Breast epithelium (tissue), 4 donors: ENCODE measurements at regions not wholly inside any gene's neighbourhood (a gene's known extent, or its start where the extent isn't known, plus 50 kb on each side); places are given as distances from the start of the nearest gene placed in this dataset.
A peak's percentile ranks its signal among the peaks of the same experiment; 100 is the strongest.

Source experiments
- DNase-seq, 2 donors: peaks; one replicate each; pipeline ENCODE4 v3.0.0-alpha.2; 2019; ENCODE audit warnings: low spot score in 2 of 2
- H3K27ac ChIP-seq, 2 donors: fragments of 200-600 bp; sonication (generic) in 1 of 2; one replicate each; pipeline ENCODE4 v1.5.1; 2016 to 2019; ENCODE audit warnings: mild to moderate bottlenecking in 1 of 2
- H3K27me3 ChIP-seq, 2 donors: fragments of 200-600 bp; sonication (generic) in 1 of 2; one replicate each; pipeline versions ENCODE4 v1.5.1 to v1.6.0; 2017 to 2019; ENCODE audit warnings: control low read depth in 1 of 2, mild to moderate bottlenecking in 1 of 2
- H3K36me3 ChIP-seq: fragments of 200-600 bp; one replicate; pipeline ENCODE4 v1.5.1; 2019
- H3K4me1 ChIP-seq, 2 donors: fragments of 200-600 bp; sonication (generic); one replicate each; pipeline ENCODE4 v1.5.1; 2016 to 2019; ENCODE audit warnings: control low read depth in 1 of 2
- H3K4me3 ChIP-seq, 3 donors: fragments of 200-600 bp; sonication (generic); 1 replicate in 2 of 3; 2 replicates in 1 of 3; pipeline ENCODE4 v1.5.1; 2016 to 2019; ENCODE audit warnings: mild to moderate bottlenecking in 3 of 3, moderate library complexity in 2 of 3
- H3K9me3 ChIP-seq, 2 donors: fragments of 200-600 bp; sonication (generic) in 1 of 2; one replicate each; pipeline ENCODE4 v1.5.1; 2016 to 2019; ENCODE audit warnings: control low read depth in 1 of 2
- CTCF ChIP-seq, 3 donors: fragments of 450-650 bp; IDR thresholded peaks; one replicate each; pipeline ENCODE4 v1.5.1; 2016 to 2017; ENCODE audit warnings: antibody characterized with exemption in 3 of 3, mild to moderate bottlenecking in 3 of 3, moderate library complexity in 3 of 3
- POLR2A ChIP-seq: fragments of 450-650 bp; IDR thresholded peaks from one replicate; pipeline ENCODE4 v1.6.1; 2016; ENCODE audit warnings: antibody characterized with exemption, mild to moderate bottlenecking, moderate library complexity
- POLR2AphosphoS5 ChIP-seq, 3 donors: sonication (generic); formaldehyde crosslinking; IDR thresholded peaks; one replicate each; pipeline ENCODE4 v1.6.1; 2017; ENCODE audit warnings: antibody characterized with exemption in 3 of 3
- intact Hi-C: fragments of 100-400 bp; cut with DNase I; formaldehyde crosslinking; loops from one replicate; pipeline ENCODE4 v1.15.1; 2023; ENCODE audit warnings: low total_unique reads

DNA sequence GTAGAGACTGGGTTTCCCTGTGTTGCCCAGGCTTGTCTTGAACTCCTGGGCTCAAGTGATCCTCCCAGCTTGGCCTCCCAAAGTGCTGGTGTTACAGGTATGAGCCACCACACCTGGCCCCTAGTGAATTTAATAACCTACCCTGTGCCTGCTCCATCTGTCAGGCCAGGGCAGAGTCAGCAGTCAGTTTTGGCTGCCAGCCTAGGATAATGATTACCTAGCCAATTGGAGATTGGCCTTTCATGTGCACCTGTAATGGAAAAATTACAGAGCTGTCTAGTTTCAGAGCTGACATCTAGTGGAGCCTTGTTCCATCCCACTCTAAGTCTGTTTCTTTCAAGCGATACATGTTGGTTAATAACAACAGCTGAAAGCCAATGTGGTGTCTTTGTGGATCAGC, 92.0 kb downstream of the DIRAS3 start:
- Histone ChIP-seq H3K4me1 (no peaks in the 10 kb centered on the region), H3K27ac (no peak overlapping the region), H3K9me3 (peaks cover 16 to 20% of the 10 kb centered on the region in 2 donors), H3K27me3 (no peaks in the 10 kb centered on the region), H3K4me3 (no peak overlapping the region), H3K36me3 (no peaks in the 10 kb centered on the region)
- DNase-seq: no peak
- no peak for TF ChIP-seq CTCF (IDR thresholded peaks at IDR 0.05)
- intact Hi-C loops: no loop called here

DNA sequence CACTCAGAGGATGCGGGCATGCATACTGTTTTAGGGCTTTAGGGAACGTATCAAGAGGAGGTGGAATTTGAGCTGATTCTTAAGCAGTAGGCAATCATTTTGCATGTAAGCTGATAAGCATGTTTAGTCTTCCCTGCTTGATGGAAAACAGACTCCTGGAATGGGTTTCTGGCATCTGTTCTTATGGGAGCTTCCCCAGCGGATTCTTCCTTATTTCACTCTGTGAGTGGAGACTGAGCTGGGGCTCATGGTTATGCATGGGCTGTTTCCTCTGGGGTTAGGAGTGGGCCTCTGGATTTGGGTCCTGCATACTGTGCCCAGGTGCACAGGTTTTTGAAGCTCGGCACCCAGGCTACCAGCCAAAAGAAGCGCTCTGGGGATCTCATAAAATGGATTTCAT, 93.4 kb downstream of the DIRAS3 start:
- H3K36me3 ChIP-seq: no peaks in the 10 kb centered on the region
- no peak for DNase-seq
- H3K27ac ChIP-seq: no peak overlapping the region
- TF ChIP-seq CTCF (IDR thresholded peaks at IDR 0.05): no peak
- peak in 1 of 3 donors; percentile 9 for TF ChIP-seq POLR2AphosphoS5 (IDR thresholded peaks at IDR 0.05)
- H3K4me1 ChIP-seq: no peaks in the 10 kb centered on the region
- H3K27me3 ChIP-seq: no peaks in the 10 kb centered on the region
- peaks cover 1 to 6% of the 10 kb centered on the region in 2 donors for H3K9me3 ChIP-seq
- no peak overlapping the region for H3K4me3 ChIP-seq
- intact Hi-C loops: loop anchor here (1.0 kb wide), 1 partner anchor 21 kb away; no protein-coding TSS in a partner anchor

- Histone ChIP-seq H3K4me3 (no peak overlapping the region), H3K9me3 (peaks cover 0 to 5% of the 10 kb centered on the region in 2 donors), H3K4me1 (no peaks in the 10 kb centered on the region), H3K36me3 (no peaks in the 10 kb centered on the region), H3K27me3 (no peaks in the 10 kb centered on the region), H3K27ac (no peak overlapping the region)
- DNase-seq: no peak
- intact Hi-C loops: no loop called here
- TF ChIP-seq CTCF (IDR thresholded peaks at IDR 0.05) (no peak), POLR2A (no peak)
Observed at GRCh38 chr1:67956116-67956515, 94.3 kb downstream of the DIRAS3 start.

DNA sequence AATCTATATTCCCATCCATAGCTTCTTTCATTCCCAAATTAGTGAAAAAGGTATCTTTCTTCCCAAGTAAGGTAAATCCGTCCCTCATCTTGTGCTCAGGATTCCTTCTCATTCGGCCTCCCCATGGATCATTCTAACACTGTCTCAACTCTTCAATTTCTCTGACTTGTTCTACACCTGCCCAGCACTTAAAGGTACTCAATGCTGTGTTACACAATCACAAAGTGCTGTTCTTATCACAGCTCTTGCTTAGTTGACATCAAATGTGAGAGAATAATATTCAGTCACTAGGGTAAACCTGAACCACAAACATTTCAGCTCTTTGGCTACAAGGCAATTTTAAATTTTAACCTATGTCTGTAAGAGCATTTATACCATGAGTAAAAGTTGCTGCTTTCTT, 94.8 kb downstream of the DIRAS3 start:
- intact Hi-C loops: no loop called here
- H3K27me3 ChIP-seq: no peaks in the 10 kb centered on the region
- no peaks in the 10 kb centered on the region for H3K4me1 ChIP-seq
- TF ChIP-seq POLR2A: no peak
- H3K9me3 ChIP-seq: peaks cover 0 to under 1% of the 10 kb centered on the region in 2 donors
- no peak overlapping the region for H3K4me3 ChIP-seq
- H3K36me3 ChIP-seq: no peaks in the 10 kb centered on the region
- DNase-seq: no peak
- no peak overlapping the region for H3K27ac ChIP-seq

- no peak overlapping the region for H3K27ac ChIP-seq
- intact Hi-C loops: no loop called here
- no peaks in the 10 kb centered on the region for H3K36me3 ChIP-seq
- H3K4me1 ChIP-seq: no peaks in the 10 kb centered on the region
- DNase-seq: no peak
- H3K9me3 ChIP-seq: no peaks in the 10 kb centered on the region
- H3K4me3 ChIP-seq: no peak overlapping the region
- no peaks in the 10 kb centered on the region for H3K27me3 ChIP-seq
- TF ChIP-seq POLR2AphosphoS5 (IDR thresholded peaks at IDR 0.05) (no peak), CTCF (IDR thresholded peaks at IDR 0.05) (no peak), POLR2A (no peak)
Observed at GRCh38 chr1:67953301-67953700, 97.1 kb downstream of the DIRAS3 start.

DNA sequence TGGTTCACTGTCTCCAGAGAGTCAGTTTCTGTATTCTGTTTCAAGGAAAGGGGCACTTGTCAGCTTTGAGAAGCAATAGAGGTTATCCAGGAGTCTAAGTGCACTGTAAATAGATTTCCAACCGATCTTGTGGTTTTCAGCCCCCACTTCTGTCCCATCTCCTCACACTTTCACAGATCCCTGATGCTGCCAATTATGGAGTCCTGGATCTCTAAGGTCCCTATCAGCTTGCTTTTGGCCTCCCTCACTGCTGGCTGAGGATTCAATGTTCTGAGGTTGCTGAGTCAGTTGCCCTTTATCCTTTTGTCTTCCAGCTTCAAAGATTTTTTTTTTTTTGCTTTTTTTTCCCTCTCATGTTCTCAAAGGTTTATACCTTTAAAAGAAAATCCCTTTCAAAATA, 98.4 kb downstream of the DIRAS3 start:
- intact Hi-C loops: no loop called here
- DNase-seq: no peak
- Histone ChIP-seq H3K9me3 (no peaks in the 10 kb centered on the region), H3K4me3 (no peak overlapping the region), H3K27ac (no peak overlapping the region), H3K4me1 (no peaks in the 10 kb centered on the region), H3K36me3 (no peaks in the 10 kb centered on the region), H3K27me3 (no peaks in the 10 kb centered on the region)
- TF ChIP-seq CTCF (IDR thresholded peaks at IDR 0.05) (no peak), POLR2AphosphoS5 (IDR thresholded peaks at IDR 0.05) (no peak), POLR2A (no peak)
